ENCODE measurements at regions not wholly inside any gene's neighbourhood (a gene's known extent, or its start where the extent isn't known, plus 50 kb on each side); places are given as distances from the start of the nearest gene placed in this dataset.

GRCh38 chr5:29994519-29994918 lies 1199.0 kb upstream of the CDH6 start:
- H4K20me1 ChIP-seq (ENCODE audit: insufficient read depth, low read length), result no peaks in the 10 kb centered on the region
- intact Hi-C loops (cut with micrococcal nuclease; ENCODE audit: unreplicated experiment), result no loop called here
- no peak overlapping the region for H2AFZ ChIP-seq (ENCODE audit: low read length)
- BruUV-seq (replicated peaks), result no TSS peak
- POLR2A ChIA-PET, result interaction anchor here (0.6 kb wide), 1 partner anchor 15 kb away, joined by 3 read pairs; no protein-coding TSS in a partner anchor
- no peaks in the 10 kb centered on the region for H3K4me1 ChIP-seq (ENCODE audit: insufficient read depth, low read length, poor library complexity, severe bottlenecking)
- no peaks in the 10 kb centered on the region for H3K79me2 ChIP-seq (ENCODE audit: insufficient read depth, low read depth, low read length)
- TF ChIP-seq EZH2phosphoT487 (IDR thresholded peaks at IDR 0.05; ENCODE audit: borderline replicate concordance, low read depth, low read length) (no peak), CTCF (conservative IDR thresholded peaks at IDR 0.05; ENCODE audit: low read length) (no peak)
- no peaks in the 10 kb centered on the region for H3K36me3 ChIP-seq (ENCODE audit: insufficient read depth, low read length)
- H3K4me2 ChIP-seq (ENCODE audit: low read length), result no peak overlapping the region
- H3K9me3 ChIP-seq (ENCODE audit: low read length), result no peaks in the 10 kb centered on the region
- CTCF ChIA-PET (ENCODE audit: unreplicated experiment), result no interaction called here
- no peak for DNase-seq (ENCODE audit: low spot score)
- H3K4me3 ChIP-seq (ENCODE audit: low read depth, low read length, poor library complexity, severe bottlenecking), result no peak overlapping the region
- H3K9me2 ChIP-seq (ENCODE audit: insufficient read depth, low read length), result no peaks in the 10 kb centered on the region
- no peak overlapping the region for H3K27ac ChIP-seq (ENCODE audit: low read depth, low read length, poor library complexity, severe bottlenecking)

- Histone ChIP-seq H3K27ac (ENCODE audit: low read depth, low read length, poor library complexity, severe bottlenecking) (no peak overlapping the region), H4K20me1 (ENCODE audit: insufficient read depth, low read length) (no peaks in the 10 kb centered on the region), H3K9me2 (ENCODE audit: insufficient read depth, low read length) (no peaks in the 10 kb centered on the region), H3K36me3 (ENCODE audit: insufficient read depth, low read length) (no peaks in the 10 kb centered on the region), H3K4me3 (ENCODE audit: low read depth, low read length, poor library complexity, severe bottlenecking) (no peak overlapping the region), H3K79me2 (ENCODE audit: insufficient read depth, low read depth, low read length) (no peaks in the 10 kb centered on the region), H3K4me1 (ENCODE audit: insufficient read depth, low read length, poor library complexity, severe bottlenecking) (no peaks in the 10 kb centered on the region), H3K4me2 (ENCODE audit: low read length) (no peak overlapping the region), H3K9me3 (ENCODE audit: low read length) (no peaks in the 10 kb centered on the region), H2AFZ (ENCODE audit: low read length) (no peak overlapping the region)
- POLR2A ChIA-PET, result no interaction called here
- intact Hi-C loops (cut with micrococcal nuclease; ENCODE audit: unreplicated experiment), result no loop called here
- CTCF ChIA-PET (ENCODE audit: unreplicated experiment), result no interaction called here
- TF ChIP-seq CTCF (conservative IDR thresholded peaks at IDR 0.05; ENCODE audit: low read length) (no peak), EZH2phosphoT487 (IDR thresholded peaks at IDR 0.05; ENCODE audit: borderline replicate concordance, low read depth, low read length) (no peak)
- BruUV-seq (replicated peaks), result no TSS peak
- no peak for DNase-seq (ENCODE audit: low spot score)
Measured at GRCh38 chr5:29993286-29993685, 1200.2 kb upstream of the CDH6 start.

- TF ChIP-seq CTCF (conservative IDR thresholded peaks at IDR 0.05; ENCODE audit: low read length) (no peak), EZH2phosphoT487 (IDR thresholded peaks at IDR 0.05; ENCODE audit: borderline replicate concordance, low read depth, low read length) (no peak)
- DNase-seq (ENCODE audit: low spot score), result no peak
Measured at GRCh38 chr5:29992248-29992647, 1201.2 kb upstream of the CDH6 start.

More at GRCh38 chr5:29992248-29992647, 1201.2 kb upstream of the CDH6 start:
- ChIA-PET CTCF (ENCODE audit: unreplicated experiment) (no interaction called here), POLR2A (no interaction called here)
- Histone ChIP-seq H3K27ac (ENCODE audit: low read depth, low read length, poor library complexity, severe bottlenecking) (no peak overlapping the region), H2AFZ (ENCODE audit: low read length) (no peak overlapping the region), H3K4me3 (ENCODE audit: low read depth, low read length, poor library complexity, severe bottlenecking) (no peak overlapping the region), H3K4me1 (ENCODE audit: insufficient read depth, low read length, poor library complexity, severe bottlenecking) (no peaks in the 10 kb centered on the region), H4K20me1 (ENCODE audit: insufficient read depth, low read length) (no peaks in the 10 kb centered on the region), H3K9me2 (ENCODE audit: insufficient read depth, low read length) (no peaks in the 10 kb centered on the region), H3K9me3 (ENCODE audit: low read length) (no peaks in the 10 kb centered on the region), H3K36me3 (ENCODE audit: insufficient read depth, low read length) (no peaks in the 10 kb centered on the region), H3K79me2 (ENCODE audit: insufficient read depth, low read depth, low read length) (no peaks in the 10 kb centered on the region), H3K4me2 (ENCODE audit: low read length) (no peak overlapping the region)
- BruUV-seq (replicated peaks), result no TSS peak
- intact Hi-C loops (cut with micrococcal nuclease; ENCODE audit: unreplicated experiment), result no loop called here

Measured in OCI-LY7 (cell line).